ENCODE measurements at regions not wholly inside any gene's neighbourhood (a gene's known extent, or its start where the extent isn't known, plus 50 kb on each side); places are given as distances from the start of the nearest gene placed in this dataset.
A peak's percentile ranks its signal among the peaks of the same experiment; 100 is the strongest.

GRCh38 chr11:15625691-15626090, 511.0 kb downstream of the INSC start:
- no peak for DNase-seq

- no peak for DNase-seq
Measured at GRCh38 chr11:15627560-15627959, 512.8 kb downstream of the INSC start.

DNA sequence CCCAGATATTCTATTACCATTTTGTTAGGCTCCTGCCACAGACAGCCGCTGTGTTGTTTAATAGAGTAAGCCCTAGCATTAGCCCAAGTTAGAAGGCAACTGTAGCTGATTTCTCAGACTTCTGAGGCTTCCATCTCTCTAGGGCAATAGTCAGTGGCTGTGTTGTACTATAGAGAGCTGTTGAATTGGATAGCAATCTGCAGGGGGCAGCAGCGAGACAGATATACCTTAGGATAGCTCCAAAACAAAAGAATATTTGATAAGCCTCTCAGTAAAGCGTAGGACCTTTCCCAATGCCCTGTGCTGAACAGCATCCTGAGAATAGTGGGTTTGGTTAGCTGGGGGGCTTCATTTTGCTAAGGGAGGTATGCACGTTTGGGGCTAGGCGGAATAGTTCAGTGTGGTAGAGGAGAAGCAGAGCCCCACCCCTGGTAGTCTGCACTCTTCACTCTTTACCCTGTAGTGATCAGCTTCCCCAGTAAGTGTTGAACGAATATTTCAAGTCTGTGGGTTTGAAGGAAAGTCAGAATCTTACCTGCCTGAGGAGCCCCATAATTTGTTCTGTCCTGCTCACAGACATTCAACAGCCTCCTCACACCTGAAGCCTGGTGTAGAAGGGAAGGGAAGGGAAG, 515.1 kb downstream of the INSC start:
- no peak for DNase-seq

DNA sequence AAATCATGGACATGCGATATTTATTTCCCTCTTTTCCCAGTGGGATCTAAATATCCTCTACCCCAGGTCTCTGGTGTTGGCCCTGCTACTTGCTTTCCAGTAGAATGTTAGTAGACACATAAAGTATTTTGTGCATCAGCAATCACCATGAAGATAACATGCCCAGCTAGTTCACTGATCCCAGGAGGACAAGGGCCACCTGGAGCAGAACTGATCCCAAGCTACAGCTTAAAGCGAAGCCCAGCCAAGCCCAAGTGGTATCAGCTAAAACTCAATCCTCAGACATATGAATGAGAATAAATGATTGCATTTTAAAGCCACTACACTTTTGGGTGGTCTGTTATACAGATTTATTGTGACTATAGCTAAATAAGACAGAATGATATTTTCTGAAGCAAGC, 516.2 kb downstream of the INSC start:
- DNase-seq = no peak

DNA sequence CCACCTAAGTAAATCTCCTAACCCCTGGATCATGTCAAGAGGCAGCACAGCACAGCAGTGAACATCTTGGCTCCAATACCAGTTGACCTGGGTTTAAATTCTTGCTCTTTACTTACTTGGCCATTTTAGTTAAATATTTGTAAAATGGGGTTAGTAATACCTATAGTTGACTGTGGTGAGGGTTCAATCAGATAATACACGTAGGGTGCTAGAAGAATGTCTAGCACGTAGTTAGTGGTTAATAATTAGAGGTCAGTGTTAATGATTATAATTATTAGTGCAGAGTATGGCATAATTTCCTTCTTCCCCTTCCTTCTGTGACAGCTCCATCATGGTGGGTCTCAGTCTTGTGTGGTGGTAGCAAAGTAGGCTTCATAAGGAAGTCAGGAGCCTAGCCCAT, 520.8 kb downstream of the INSC start:
- no peak for DNase-seq

DNA sequence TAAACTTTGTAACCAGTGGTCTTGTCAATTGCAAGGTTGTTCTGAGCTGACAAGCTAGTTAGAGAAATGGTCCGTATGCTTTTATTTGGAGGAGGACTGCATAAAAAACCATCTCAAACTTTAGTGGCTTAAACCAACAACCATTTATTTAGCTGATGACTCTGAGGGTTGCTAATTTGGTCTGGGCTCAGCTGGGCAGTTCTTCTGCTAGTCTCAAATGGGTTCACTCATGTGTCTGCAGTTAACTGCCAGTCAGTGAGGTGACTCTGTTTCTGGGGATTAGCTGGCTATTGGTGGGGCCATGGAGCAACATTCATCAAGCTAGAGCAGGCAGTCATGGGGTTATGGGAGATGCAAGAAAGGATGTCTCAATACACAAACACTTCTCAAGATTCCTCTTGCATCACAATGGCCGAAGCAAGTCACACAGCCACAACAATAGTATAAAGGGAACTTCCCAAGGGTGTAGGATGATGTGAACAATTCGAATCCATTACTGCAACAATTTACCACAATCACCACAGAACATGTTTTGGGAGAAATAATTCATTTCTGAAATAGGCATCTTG, 521.9 kb downstream of the INSC start:
- no peak for DNase-seq

DNA sequence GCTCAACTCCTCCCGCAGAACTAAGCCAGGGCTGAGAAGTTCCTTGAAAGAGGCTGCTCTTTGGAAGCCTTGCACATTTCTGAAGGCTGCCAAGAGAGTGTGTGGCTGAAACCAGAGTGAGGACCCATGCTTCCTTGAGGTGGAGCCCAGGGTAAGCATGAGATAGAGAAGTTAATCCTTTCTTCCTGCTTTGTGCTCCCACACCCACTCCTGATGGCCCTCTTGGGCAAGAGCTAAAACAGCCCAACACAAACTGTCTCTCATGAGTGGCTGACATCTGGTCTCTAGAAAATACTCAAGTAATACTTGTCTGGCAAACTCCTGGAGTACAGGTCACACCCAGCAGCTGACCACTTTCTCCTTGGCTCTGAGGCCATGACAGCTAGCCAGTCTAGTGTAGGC, 523.7 kb downstream of the INSC start:
- no peak for DNase-seq

DNA sequence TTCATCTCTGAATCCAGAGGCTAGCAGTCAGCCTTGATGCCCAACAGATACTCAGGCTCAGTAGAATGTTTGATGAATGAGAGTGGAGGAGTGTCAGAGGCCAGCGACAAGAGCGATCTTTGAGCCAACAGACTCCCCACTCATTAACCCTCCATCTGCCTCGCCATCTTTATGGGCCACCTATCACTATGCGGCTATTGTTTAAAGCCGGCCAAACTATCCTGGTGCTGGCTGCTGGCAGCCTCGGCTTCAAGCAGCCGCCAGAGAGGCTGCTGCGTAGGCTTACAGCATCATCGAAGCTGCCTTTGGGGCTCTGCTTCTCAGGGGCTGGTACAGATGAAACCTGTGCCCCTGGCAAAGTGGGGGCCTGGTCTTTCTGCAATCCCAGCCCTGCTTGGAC, 525.6 kb downstream of the INSC start:
- DNase-seq = no peak

DNA sequence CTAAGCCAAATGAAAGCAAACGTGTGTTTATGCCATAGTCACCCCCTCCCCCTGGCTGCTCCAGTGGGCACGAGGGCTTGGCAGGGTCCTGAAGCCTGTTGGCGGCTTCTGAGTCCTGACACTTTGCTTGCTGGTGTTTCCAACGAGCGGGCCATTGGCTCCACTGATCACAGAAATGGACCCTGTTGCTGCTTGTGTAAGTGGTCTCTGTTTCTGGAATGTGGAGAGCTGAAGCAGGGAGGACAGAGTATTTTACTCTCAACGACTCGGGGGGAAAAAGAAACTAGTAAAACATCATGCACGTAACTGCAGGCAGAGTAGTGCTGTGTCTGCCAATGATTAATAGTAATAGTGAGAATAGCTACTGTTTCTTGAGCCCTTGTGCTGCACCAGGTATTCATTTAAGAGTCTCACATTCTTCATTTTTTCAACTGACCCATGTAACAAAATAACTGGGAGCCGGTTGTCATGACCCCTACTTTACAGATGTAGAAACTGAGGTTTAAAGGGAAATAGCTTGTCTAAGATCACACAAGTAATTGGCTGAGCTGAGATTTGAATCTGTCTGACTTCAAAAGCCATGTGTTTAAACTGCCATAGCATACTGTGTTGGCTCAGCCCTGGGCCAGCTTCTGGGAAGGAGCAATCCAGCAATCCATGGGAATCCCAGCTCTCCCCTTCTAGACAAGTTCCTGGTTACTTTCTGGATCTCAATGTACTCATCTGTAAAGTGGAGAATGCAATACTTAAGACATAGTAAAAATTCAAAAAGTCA, 526.7 kb downstream of the INSC start:
- DNase-seq = no peak

DNA sequence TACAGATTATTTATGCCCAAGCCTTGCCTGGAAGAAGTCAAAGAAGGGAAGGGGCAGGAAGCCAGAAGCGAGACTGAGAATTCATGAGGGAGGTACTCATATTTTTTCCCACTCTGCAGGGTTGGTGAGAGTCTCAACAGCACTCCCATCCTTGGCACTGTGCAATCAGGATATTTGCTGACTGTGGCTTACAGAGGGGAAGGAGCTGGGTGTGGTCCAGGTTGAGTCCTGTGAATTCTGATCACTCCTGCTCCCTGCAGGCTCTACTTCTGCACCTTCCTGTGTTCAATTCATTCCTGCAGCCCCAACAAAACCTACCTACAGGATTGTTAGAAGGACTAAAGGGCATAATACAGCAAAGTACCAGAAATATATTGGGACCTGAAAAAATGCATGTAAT, 530.5 kb downstream of the INSC start:
- no peak for DNase-seq

- DNase-seq = no peak
Measured at GRCh38 chr11:15649371-15650104, 534.8 kb downstream of the INSC start.

DNA sequence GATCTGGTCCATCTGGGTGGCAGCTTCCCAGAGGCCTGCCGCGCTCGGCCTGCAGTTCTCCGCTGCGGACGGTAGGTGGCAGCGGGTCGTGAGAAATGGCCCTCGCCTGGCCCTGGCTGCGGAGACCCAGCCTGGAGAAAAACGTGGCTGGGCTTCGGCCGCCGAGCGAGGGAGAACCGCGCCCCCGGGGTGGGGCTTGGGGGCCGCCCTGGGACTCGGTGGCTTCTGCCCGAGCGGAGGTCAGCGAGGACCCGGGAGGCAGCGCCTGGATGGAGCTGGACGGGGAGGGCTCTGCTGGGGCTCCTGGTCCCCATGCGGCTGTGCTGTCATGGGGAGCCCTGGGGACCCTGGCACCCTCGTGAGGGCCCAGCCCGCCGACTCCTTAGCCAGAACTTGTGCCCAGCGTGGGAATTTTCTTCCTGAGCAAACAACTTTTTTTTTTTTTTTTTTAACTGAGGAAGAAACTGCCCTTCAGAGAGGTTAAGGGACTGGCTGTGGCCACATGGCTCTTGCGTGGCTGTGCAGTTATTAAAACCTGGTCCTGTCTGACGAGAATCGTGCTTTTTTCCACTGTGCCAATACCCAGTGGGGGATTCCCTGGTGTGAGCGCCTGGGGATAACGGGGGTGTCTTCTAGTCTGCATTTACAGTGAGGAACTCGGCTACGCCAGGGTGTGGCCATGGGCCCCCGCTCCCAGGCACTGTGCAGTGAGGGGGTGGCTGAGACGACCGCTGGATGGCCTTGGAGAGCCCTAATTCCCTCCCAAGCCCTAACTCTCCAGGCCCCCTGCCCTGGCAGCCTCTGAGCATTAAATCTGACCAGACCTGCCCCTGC, 535.6 kb downstream of the INSC start:
- peak; percentile 49 for DNase-seq

- no peak for DNase-seq
Measured at GRCh38 chr11:15651033-15651432, 536.3 kb downstream of the INSC start.

DNA sequence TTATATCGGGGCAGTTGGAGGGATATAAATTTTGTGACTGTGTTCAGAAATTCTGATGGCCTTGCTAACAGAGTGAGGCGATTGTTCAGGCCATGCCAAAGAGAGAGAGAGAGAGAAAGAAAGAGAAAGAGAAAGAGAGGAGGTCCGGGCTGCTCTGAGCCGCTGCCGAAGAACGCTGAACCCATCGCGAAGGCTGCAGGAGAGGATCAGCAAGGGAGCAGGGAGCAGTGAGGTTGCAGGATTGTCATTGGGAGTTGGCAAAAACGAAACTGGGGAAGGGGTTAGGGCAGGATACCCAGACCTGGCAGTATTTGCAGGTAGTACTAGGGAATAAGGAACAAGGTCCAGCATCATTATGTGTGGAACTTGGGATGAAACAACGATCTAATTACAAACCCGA, 537.1 kb downstream of the INSC start:
- no peak for DNase-seq

GRCh38 chr11:15653191-15653710, 538.5 kb downstream of the INSC start:
- no peak for DNase-seq

GRCh38 chr11:15654451-15654850, 539.7 kb downstream of the INSC start:
- no peak for DNase-seq

DNA sequence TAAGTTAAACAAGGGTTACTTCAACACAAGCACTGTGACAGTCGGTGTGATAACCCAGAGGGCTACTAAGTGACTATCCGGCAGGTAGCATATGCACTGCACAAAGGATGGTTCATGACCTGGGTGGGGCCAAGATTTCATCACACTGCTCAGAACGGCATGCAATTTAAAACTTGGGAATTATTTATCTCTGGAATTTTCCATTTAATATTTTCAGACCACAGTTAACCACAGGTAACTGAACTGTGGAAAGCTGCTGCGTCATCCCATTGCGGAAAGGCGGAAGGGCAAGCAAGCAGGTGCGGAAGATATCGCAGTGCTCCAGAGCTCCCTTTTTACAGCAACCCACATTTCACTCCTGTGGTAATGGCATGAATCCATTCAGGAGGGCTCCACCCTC, 540.8 kb downstream of the INSC start:
- DNase-seq = no peak

DNA sequence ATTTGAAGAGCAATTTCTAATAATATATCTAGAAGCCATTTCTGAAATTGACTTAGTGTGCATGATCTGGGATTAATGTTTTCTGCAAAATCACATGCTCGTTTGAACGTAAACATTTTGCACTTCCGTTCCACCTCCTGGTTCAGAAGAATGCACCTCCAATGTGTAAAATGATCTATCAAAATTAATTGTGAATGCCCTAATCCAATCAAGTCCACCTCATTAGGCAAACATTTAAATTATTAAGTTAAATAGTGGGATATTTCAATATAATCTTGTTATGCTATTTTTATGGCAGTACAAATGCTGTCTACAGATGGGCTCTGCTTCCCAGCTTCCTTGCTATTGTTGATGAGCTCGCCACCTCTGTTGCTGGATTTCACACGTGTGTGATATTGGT, 542.5 kb downstream of the INSC start:
- DNase-seq = no peak

GRCh38 chr11:15660496-15660895, 545.8 kb downstream of the INSC start:
- no peak for DNase-seq

- no peak for DNase-seq
Measured at GRCh38 chr11:15662285-15662684, 547.6 kb downstream of the INSC start.

- DNase-seq = no peak
Measured at GRCh38 chr11:15663777-15664218, 549.1 kb downstream of the INSC start.

DNA sequence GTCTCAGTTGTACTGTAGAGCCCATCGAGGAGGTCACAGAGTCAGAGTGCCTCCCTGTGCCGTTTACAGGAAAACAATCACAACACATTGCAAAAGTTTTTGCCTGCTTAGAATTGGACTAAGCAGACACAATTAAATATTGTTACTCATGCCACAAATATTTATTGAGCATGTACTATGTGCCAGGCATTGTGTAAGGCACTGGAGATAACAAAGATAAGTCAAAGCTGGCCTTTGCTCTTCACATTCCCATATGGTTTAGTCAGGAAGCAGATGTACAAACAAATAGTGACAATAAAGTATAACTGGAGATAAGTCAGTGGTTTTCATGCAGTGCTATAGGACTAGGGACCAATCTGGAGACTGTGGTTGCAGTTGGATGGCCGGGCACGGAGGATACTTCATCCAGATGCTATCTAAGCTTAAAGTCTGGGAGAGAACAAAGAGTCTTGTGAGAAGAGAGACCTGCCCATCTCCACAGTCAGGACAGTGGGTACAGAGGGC, 550.7 kb downstream of the INSC start:
- DNase-seq = no peak

Data from activated CD8-positive, alpha-beta memory T cell treated with anti-CD3 and anti-CD28 coated beads, Interleukin-2, amount 50 U/mL, for 4 hours (primary cell).